PFSK-1 (cell line): ENCODE measurements at regions not wholly inside any gene's neighbourhood (a gene's known extent, or its start where the extent isn't known, plus 50 kb on each side); places are given as distances from the start of the nearest gene placed in this dataset.

Source experiments
- FOXP2 ChIP-seq: optimal IDR thresholded peaks from 2 replicates; pipeline ENCODE3; 2011; ENCODE audit warnings: borderline replicate concordance, control low read depth, inconsistent platforms; ENCODE audit not compliant: insufficient read depth; ENCODE audit errors: extremely low read length, extremely low read depth
- POLR2AphosphoS5 ChIP-seq: IDR thresholded peaks from 2 replicates; pipeline ENCODE4 v1.6.1; 2012; ENCODE audit warnings: low read depth, mild to moderate bottlenecking, control low read depth, low read length, moderate library complexity
- SIN3A ChIP-seq: IDR thresholded peaks from 2 replicates; pipeline ENCODE4 v1.6.1; 2012; ENCODE audit warnings: mild to moderate bottlenecking, low read length, moderate library complexity, borderline replicate concordance; ENCODE audit not compliant: insufficient read depth
- TAF1 ChIP-seq: IDR thresholded peaks from 2 replicates; pipeline ENCODE4 v1.6.1; 2012; ENCODE audit warnings: low read length, control low read depth, borderline replicate concordance; ENCODE audit not compliant: insufficient read depth
- TF ChIP-seq, protein P1 (sequence below), 2 experiments: IDR thresholded peaks; 2 replicates each; pipeline versions ENCODE4 v1.6.1 to v1.8.0; 2011 to 2012; ENCODE audit warnings: low read depth in 2 of 2, low read length in 2 of 2, control low read depth in 1 of 2, inconsistent platforms in 1 of 2, mild to moderate bottlenecking in 1 of 2, moderate library complexity in 1 of 2; ENCODE audit not compliant: insufficient read depth in 1 of 2

DNA sequence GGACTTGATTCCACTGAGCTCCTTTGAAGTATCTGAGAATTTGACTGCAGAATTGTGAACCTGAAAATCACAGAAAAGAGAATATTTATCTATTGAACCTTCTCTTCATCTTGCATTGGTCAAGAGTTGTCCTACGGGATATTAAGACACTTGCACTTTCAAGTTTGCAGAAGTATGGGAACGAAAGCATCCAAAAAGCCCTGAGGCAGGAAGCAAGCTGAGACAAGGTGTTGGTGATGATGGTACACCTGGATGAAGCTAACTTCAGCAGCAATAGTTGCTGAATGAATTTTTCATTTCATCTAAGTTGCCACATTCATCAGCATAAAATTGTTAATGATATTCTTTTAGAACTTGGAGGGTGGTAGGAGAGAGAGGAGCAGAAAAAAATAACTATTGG lies 686.6 kb upstream of the ADAMTS5 start:
- no peak for TF ChIP-seq POLR2AphosphoS5
- TF ChIP-seq, protein P1, sequence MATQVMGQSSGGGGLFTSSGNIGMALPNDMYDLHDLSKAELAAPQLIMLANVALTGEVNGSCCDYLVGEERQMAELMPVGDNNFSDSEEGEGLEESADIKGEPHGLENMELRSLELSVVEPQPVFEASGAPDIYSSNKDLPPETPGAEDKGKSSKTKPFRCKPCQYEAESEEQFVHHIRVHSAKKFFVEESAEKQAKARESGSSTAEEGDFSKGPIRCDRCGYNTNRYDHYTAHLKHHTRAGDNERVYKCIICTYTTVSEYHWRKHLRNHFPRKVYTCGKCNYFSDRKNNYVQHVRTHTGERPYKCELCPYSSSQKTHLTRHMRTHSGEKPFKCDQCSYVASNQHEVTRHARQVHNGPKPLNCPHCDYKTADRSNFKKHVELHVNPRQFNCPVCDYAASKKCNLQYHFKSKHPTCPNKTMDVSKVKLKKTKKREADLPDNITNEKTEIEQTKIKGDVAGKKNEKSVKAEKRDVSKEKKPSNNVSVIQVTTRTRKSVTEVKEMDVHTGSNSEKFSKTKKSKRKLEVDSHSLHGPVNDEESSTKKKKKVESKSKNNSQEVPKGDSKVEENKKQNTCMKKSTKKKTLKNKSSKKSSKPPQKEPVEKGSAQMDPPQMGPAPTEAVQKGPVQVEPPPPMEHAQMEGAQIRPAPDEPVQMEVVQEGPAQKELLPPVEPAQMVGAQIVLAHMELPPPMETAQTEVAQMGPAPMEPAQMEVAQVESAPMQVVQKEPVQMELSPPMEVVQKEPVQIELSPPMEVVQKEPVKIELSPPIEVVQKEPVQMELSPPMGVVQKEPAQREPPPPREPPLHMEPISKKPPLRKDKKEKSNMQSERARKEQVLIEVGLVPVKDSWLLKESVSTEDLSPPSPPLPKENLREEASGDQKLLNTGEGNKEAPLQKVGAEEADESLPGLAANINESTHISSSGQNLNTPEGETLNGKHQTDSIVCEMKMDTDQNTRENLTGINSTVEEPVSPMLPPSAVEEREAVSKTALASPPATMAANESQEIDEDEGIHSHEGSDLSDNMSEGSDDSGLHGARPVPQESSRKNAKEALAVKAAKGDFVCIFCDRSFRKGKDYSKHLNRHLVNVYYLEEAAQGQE (IDR thresholded peaks at IDR 0.05; ENCODE audit: insufficient read depth in 1 of 2, low read depth in 2 of 2, low read length in 2 of 2) = no peak
- TF ChIP-seq TAF1 = no peak
- TF ChIP-seq SIN3A = no peak
- TF ChIP-seq FOXP2 = no peak

DNA sequence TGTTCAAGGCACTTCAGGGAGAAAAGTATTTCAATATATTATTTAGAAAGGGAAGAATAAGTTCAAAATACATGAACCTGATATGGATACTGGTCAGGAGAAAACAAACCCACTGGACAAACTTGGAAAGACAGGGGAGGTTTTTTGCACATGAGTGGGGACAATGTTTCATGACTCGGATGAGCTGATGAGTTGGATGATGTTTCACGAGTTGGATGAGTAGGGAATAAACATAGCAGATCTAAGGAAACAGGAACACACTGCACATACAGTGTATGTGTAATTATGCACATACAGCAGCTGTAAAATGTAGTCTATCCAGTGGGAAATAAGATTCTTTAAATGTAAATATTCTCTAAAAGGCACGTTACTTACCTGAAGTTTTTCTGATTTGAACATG lies 682.9 kb upstream of the ADAMTS5 start:
- TF ChIP-seq FOXP2 (no peak), POLR2AphosphoS5 (no peak), TAF1 (no peak), SIN3A (no peak)
- TF ChIP-seq, protein P1 (IDR thresholded peaks at IDR 0.05; ENCODE audit: insufficient read depth in 1 of 2, low read depth in 2 of 2, low read length in 2 of 2) = no peak

DNA sequence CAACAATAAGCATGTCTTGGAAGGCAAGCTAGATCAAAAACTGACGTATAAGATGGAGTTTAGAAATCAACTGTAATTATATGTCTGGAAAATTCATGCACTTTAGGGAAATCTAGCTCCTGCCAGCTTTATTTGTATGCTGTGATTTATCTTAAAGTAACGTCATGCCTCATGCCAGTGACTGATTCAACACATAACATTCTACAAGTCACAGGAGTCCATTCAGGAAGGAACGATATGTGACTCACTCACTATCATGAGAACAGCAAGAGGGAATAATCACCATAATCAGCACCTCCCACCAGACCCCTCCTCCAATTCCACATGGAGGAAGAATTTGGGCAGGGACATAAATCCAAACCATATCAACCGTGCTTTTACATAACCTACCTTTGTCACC lies 682.4 kb upstream of the ADAMTS5 start:
- TF ChIP-seq POLR2AphosphoS5 (no peak), FOXP2 (no peak), SIN3A (no peak), TAF1 (no peak)
- TF ChIP-seq, protein P1 (IDR thresholded peaks at IDR 0.05; ENCODE audit: insufficient read depth in 1 of 2, low read depth in 2 of 2, low read length in 2 of 2) = no peak

DNA sequence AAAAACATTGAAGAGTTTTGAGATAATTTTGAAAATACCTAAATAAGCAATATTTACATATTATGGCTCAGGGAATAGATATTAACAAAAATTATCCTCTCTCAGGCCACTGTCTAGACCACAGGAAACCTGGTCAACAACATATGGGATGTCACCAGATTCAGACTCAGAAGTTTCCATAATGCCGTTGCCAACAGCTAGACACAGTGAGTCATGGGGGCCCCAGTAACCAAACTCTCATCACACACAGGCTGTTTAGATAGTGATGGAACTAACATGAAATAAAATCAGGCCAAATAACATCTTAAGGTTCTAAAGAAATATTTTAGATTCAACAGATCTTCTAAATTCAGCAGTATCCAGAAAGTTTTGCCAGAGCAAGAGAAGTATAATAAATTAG lies 681.7 kb upstream of the ADAMTS5 start:
- TF ChIP-seq FOXP2 = no peak
- TF ChIP-seq SIN3A = no peak
- no peak for TF ChIP-seq TAF1
- TF ChIP-seq POLR2AphosphoS5 = no peak
- TF ChIP-seq, protein P1 (IDR thresholded peaks at IDR 0.05; ENCODE audit: insufficient read depth in 1 of 2, low read depth in 2 of 2, low read length in 2 of 2) = no peak

DNA sequence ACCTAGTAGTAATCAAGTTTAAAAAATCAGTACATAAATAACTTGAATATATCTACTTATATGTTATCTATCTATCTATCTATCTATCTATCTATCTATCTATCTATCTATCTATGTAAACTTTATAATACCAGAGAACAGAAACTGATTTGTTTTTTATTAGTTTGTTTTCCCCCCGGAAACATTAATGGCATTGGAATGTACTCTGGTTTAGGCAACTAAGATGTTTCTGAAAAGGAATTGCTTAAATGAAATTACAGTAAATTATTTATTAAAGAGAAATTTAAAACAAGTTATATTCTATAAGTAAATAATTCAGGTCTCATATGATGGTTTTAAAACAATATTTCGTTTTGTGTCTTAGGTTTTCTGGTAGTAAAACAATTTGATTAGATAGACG lies 681.0 kb upstream of the ADAMTS5 start:
- no peak for TF ChIP-seq FOXP2
- TF ChIP-seq SIN3A = no peak
- TF ChIP-seq, protein P1 (IDR thresholded peaks at IDR 0.05; ENCODE audit: insufficient read depth in 1 of 2, low read depth in 2 of 2, low read length in 2 of 2) = no peak
- TF ChIP-seq TAF1 = no peak
- no peak for TF ChIP-seq POLR2AphosphoS5
